ENCODE measurements at regions not wholly inside any gene's neighbourhood (a gene's known extent, or its start where the extent isn't known, plus 50 kb on each side); places are given as distances from the start of the nearest gene placed in this dataset.

- TF ChIP-seq CTCF (IDR thresholded peaks at IDR 0.05; ENCODE audit: control insufficient read depth, extremely low read depth, insufficient read depth): no peak
- no peak for DNase-seq (ENCODE audit: low read depth)
- no peak overlapping the region for H3K4me3 ChIP-seq (ENCODE audit: low read depth, low read length)
Measured at GRCh38 chr2:156190517-156190916, 142.0 kb downstream of the NR4A2 start.

DNA sequence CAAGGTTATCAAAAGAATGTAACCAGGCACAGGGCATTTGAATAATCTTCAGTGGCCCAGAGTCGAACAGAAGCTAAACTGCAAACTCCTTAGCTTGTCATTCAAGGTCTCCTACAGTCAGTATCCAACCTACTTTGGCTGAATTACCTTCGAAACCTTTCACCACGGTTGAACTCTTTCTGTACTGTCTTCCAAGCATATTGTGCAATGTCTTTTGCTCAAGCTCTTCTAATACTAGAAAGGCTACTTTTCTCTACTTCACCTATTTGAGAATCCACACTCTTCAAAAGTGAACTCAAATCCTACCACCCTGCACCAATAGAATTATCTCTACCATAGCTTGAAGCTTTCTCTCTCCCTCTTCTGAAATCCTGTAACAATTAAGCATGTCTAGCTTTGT lies 142.9 kb downstream of the NR4A2 start:
- no peak for TF ChIP-seq CTCF (IDR thresholded peaks at IDR 0.05; ENCODE audit: control insufficient read depth, extremely low read depth, insufficient read depth)
- DNase-seq (ENCODE audit: low read depth): no peak

DNA sequence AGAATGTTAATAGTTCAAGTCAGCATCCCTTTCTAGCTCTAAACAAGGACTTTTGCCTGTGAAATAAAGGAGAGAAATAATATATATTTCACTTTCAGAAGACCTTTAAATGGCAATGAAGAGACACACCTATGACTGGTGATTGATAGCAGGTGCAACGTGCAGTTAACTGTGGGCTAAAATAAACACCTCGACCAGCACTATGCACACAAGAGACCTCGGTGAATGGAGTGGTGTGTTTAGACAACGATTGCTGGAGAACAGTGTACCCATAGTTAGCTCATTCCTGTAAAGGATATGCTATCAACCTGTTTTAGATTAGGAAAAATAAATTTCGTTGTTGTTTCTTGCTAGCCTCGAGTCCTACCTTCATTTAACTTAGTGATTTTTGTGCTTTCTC lies 143.4 kb downstream of the NR4A2 start:
- TF ChIP-seq CTCF (IDR thresholded peaks at IDR 0.05; ENCODE audit: control insufficient read depth, extremely low read depth, insufficient read depth): no peak
- no peak overlapping the region for H3K4me3 ChIP-seq (ENCODE audit: low read depth, low read length)
- DNase-seq (ENCODE audit: low read depth): no peak

More for the DNA sequence above, 142.9 kb downstream of the NR4A2 start:
- no peak overlapping the region for H3K4me3 ChIP-seq (ENCODE audit: low read depth, low read length)

DNA sequence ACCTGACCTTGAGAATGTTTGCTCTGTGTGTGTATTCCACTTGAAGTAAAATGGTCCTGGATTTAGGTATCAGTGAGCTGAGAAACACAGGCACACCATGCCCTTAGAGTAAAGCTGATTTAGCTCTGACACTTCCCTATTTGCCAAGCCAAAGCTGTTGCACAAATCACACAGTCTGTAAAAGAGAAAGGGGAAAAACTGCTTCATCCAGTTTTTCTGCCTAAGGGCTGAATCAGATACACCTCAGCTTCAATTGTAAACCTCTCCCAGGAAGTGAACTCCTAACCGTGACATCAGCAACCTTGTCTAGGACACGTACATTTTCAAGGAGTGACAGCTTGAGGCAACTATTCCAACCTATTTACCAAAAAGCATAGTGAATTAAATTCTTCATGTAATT lies 150.4 kb downstream of the NR4A2 start:
- peak; percentile 98 for DNase-seq (ENCODE audit: low read depth)
- peak overlapping the region; percentile 41 for H3K4me3 ChIP-seq (ENCODE audit: low read depth, low read length)
- no peak for TF ChIP-seq CTCF (IDR thresholded peaks at IDR 0.05; ENCODE audit: control insufficient read depth, extremely low read depth, insufficient read depth)

GRCh38 chr2:156181208-156181607 lies 151.3 kb downstream of the NR4A2 start:
- DNase-seq (ENCODE audit: low read depth): no peak
- TF ChIP-seq CTCF (IDR thresholded peaks at IDR 0.05; ENCODE audit: control insufficient read depth, extremely low read depth, insufficient read depth): no peak
- H3K4me3 ChIP-seq (ENCODE audit: low read depth, low read length): peak overlapping the region; percentile 41

- DNase-seq (ENCODE audit: low read depth): no peak
- no peak overlapping the region for H3K4me3 ChIP-seq (ENCODE audit: low read depth, low read length)
- TF ChIP-seq CTCF (IDR thresholded peaks at IDR 0.05; ENCODE audit: control insufficient read depth, extremely low read depth, insufficient read depth): no peak
Measured at GRCh38 chr2:156177654-156178053, 154.9 kb downstream of the NR4A2 start.

DNA sequence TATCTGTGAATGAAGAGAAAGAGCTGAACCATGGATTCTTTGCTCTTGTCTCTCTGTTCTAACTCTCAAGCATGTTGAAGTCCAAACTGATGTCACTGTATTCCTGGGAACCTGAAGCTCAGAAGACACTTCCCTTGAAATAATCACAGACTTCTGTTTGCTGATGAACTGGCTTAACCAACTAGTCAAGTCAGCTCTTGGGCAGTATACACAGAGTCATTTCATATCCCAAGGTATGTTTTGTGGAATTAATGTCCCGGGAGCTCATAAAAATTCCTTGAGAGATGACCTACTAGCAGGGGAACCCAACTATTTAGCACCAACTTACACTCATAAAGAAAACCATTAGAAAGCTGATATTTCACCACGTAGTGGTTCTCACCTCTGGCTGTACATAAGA lies 156.6 kb downstream of the NR4A2 start:
- DNase-seq (ENCODE audit: low read depth): peak; percentile 73
- TF ChIP-seq CTCF (IDR thresholded peaks at IDR 0.05; ENCODE audit: control insufficient read depth, extremely low read depth, insufficient read depth): no peak
- H3K4me3 ChIP-seq (ENCODE audit: low read depth, low read length): no peak overlapping the region

All from LNCaP clone FGC (cell line).